OCI-LY3 (cell line): ENCODE measurements at regions not wholly inside any gene's neighbourhood (a gene's known extent, or its start where the extent isn't known, plus 50 kb on each side); places are given as distances from the start of the nearest gene placed in this dataset.

Experiments used
- H2AFZ ChIP-seq: fragments of 200-600, 300-600 bp; shearing (Covaris generic); 2 replicates; pipeline ENCODE4 v1.6.0; 2014; ENCODE audit warnings: antibody characterized with exemption, low read depth, low read length
- H3K27ac ChIP-seq: fragments of 200-600, 300-600 bp; sonication (generic); 2 replicates; pipeline ENCODE4 v1.5.1; 2014; ENCODE audit warnings: mild to moderate bottlenecking, low read length, moderate library complexity, mixed read lengths
- H3K27me3 ChIP-seq: fragments of 200-600, 300-600 bp; sonication (generic); 2 replicates; pipeline ENCODE4 v1.6.1; 2014; ENCODE audit warnings: low read depth, low read length, mixed read lengths
- H3K36me3 ChIP-seq: fragments of 200-600, 300-600 bp; sonication (generic); replicated peaks from 2 replicates; pipeline ENCODE3; 2014; ENCODE audit warnings: low read depth, low read length, mixed read lengths
- H3K4me1 ChIP-seq: fragments of 300-600, 200-600 bp; sonication (generic); 2 replicates; pipeline ENCODE4 v1.6.1; 2014; ENCODE audit warnings: low read length, mixed read lengths
- H3K4me2 ChIP-seq: fragments of 200-600, 300-600 bp; sonication (generic); 2 replicates; pipeline ENCODE4 v1.6.1; 2014; ENCODE audit warnings: low read length, mixed read lengths
- H3K4me3 ChIP-seq: fragments of 300-600, 200-600 bp; sonication (generic); 2 replicates; pipeline ENCODE4 v1.5.1; 2014; ENCODE audit warnings: antibody characterized with exemption, mild to moderate bottlenecking, low read length, moderate library complexity
- H3K79me2 ChIP-seq: fragments of 300-600, 200-600 bp; shearing (Covaris generic); 2 replicates; pipeline ENCODE4 v1.6.1; 2014; ENCODE audit warnings: mild to moderate bottlenecking, low read length, mixed read lengths
- H3K9ac ChIP-seq: fragments of 300-600, 200-600 bp; shearing (Covaris generic); 2 replicates; pipeline ENCODE4 v1.6.0; 2014; ENCODE audit warnings: mild to moderate bottlenecking, low read length, moderate library complexity
- H3K9me3 ChIP-seq: fragments of 200-600, 300-600 bp; shearing (Covaris generic); 2 replicates; pipeline ENCODE4 v1.6.1; 2014; ENCODE audit warnings: low read length, mixed read lengths; ENCODE audit not compliant: insufficient read depth
- H4K20me1 ChIP-seq: fragments of 200-600, 300-600 bp; sonication (generic); 2 replicates; pipeline ENCODE4 v1.6.1; 2016; ENCODE audit warnings: low read length, mixed read lengths; ENCODE audit not compliant: insufficient read depth
- CTCF ChIP-seq: fragments of 200-600, 300-600 bp; sonication (generic); IDR thresholded peaks from 2 replicates; pipeline ENCODE4 v1.5.1; 2014; ENCODE audit warnings: antibody characterized with exemption, low read length, low read depth
- EZH2phosphoT487 ChIP-seq: fragments of 200-600 bp; shearing (Covaris generic); IDR thresholded peaks from 2 replicates; pipeline ENCODE4 v1.6.1; 2018; ENCODE audit warnings: antibody characterized with exemption, mixed run types, low read depth

GRCh38 chr15:69802432-69802831 is 295.3 kb downstream of the TLE3 start:
- Histone ChIP-seq H3K27ac (no peak overlapping the region), H3K9me3 (no peaks in the 10 kb centered on the region), H3K4me2 (no peak overlapping the region), H4K20me1 (no peaks in the 10 kb centered on the region), H3K9ac (no peak overlapping the region), H3K79me2 (no peaks in the 10 kb centered on the region), H2AFZ (no peak overlapping the region), H3K4me3 (no peak overlapping the region), H3K4me1 (no peaks in the 10 kb centered on the region), H3K36me3 (no peaks in the 10 kb centered on the region), H3K27me3 (peaks cover 55% of the 10 kb centered on the region)
- no peak for TF ChIP-seq EZH2phosphoT487
- no peak for TF ChIP-seq CTCF

DNA sequence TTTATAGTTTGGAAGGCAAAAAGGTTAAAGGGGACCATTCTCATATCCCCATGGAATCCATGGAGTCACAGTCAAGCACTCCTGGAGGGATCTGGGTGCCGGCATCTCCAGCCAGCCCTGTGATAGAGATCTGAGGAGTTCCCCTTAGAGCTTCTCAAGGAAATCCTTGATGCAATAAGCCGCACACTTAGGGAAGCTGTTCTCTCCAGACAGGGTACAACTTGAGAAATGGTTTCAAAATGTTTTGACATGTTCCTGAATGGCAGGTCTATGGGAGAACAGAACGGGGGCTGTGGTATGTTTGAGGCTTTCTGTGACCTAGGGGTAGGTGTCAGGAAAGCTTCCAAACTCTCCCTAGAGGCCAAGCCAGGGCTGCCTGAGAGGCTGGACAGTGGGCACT is 292.9 kb downstream of the TLE3 start:
- no peaks in the 10 kb centered on the region for H3K36me3 ChIP-seq
- H3K27ac ChIP-seq: no peak overlapping the region
- no peak overlapping the region for H3K4me3 ChIP-seq

GRCh38 chr15:69805248-69805953 is 292.3 kb downstream of the TLE3 start:
- H3K9me3 ChIP-seq: no peaks in the 10 kb centered on the region
- H3K9ac ChIP-seq: no peak overlapping the region

More for the DNA sequence above, 292.9 kb downstream of the TLE3 start:
- Histone ChIP-seq H4K20me1 (no peaks in the 10 kb centered on the region), H3K9ac (no peak overlapping the region), H2AFZ (no peak overlapping the region), H3K79me2 (no peaks in the 10 kb centered on the region), H3K27me3 (peaks cover 69% of the 10 kb centered on the region), H3K4me2 (no peak overlapping the region), H3K4me1 (no peaks in the 10 kb centered on the region), H3K9me3 (no peaks in the 10 kb centered on the region)
- TF ChIP-seq CTCF (no peak), EZH2phosphoT487 (no peak)

More at GRCh38 chr15:69805248-69805953, 292.3 kb downstream of the TLE3 start:
- Histone ChIP-seq H3K4me2 (no peak overlapping the region), H3K4me3 (no peak overlapping the region), H3K36me3 (no peaks in the 10 kb centered on the region), H3K4me1 (no peaks in the 10 kb centered on the region), H3K27ac (no peak overlapping the region), H4K20me1 (no peaks in the 10 kb centered on the region), H3K27me3 (peaks cover 70% of the 10 kb centered on the region), H2AFZ (no peak overlapping the region), H3K79me2 (no peaks in the 10 kb centered on the region)
- TF ChIP-seq CTCF: no peak
- no peak for TF ChIP-seq EZH2phosphoT487
